ENCODE measurements at regions not wholly inside any gene's neighbourhood (a gene's known extent, or its start where the extent isn't known, plus 50 kb on each side); places are given as distances from the start of the nearest gene placed in this dataset.

- Histone ChIP-seq H3K4me3 (ENCODE audit: low read length) (no peak overlapping the region), H3K4me1 (ENCODE audit: control insufficient read depth, insufficient read depth, low read length) (no peaks in the 10 kb centered on the region), H3K9ac (ENCODE audit: low read length) (no peak overlapping the region), H3K9me3 (ENCODE audit: control insufficient read depth, low read length) (no peaks in the 10 kb centered on the region), H3K36me3 (ENCODE audit: control insufficient read depth, insufficient read depth, low read length, severe bottlenecking) (no peaks in the 10 kb centered on the region), H3K27me3 (replicated peaks; ENCODE audit: control insufficient read depth, insufficient read depth, low read length) (no peaks in the 10 kb centered on the region)
- no peak for DNase-seq (ENCODE audit: low read depth)
Measured at GRCh38 chr13:34124666-34125306, 306.8 kb downstream of the RFC3 start.

- no peak overlapping the region for H3K4me3 ChIP-seq (ENCODE audit: low read length)
- no peaks in the 10 kb centered on the region for H3K4me1 ChIP-seq (ENCODE audit: control insufficient read depth, insufficient read depth, low read length)
- H3K9me3 ChIP-seq (ENCODE audit: control insufficient read depth, low read length), result no peaks in the 10 kb centered on the region
- no peaks in the 10 kb centered on the region for H3K36me3 ChIP-seq (ENCODE audit: control insufficient read depth, insufficient read depth, low read length, severe bottlenecking)
- no peak overlapping the region for H3K9ac ChIP-seq (ENCODE audit: low read length)
- no peaks in the 10 kb centered on the region for H3K27me3 ChIP-seq (replicated peaks; ENCODE audit: control insufficient read depth, insufficient read depth, low read length)
- no peak for DNase-seq (ENCODE audit: low read depth)
Measured at GRCh38 chr13:34127523-34127922, 309.6 kb downstream of the RFC3 start.

- DNase-seq (ENCODE audit: low read depth), result peak; percentile 39
- Histone ChIP-seq H3K36me3 (ENCODE audit: control insufficient read depth, insufficient read depth, low read length, severe bottlenecking) (no peaks in the 10 kb centered on the region), H3K4me3 (ENCODE audit: low read length) (no peak overlapping the region), H3K9me3 (ENCODE audit: control insufficient read depth, low read length) (no peaks in the 10 kb centered on the region), H3K4me1 (ENCODE audit: control insufficient read depth, insufficient read depth, low read length) (no peaks in the 10 kb centered on the region), H3K27me3 (replicated peaks; ENCODE audit: control insufficient read depth, insufficient read depth, low read length) (no peaks in the 10 kb centered on the region), H3K9ac (ENCODE audit: low read length) (no peak overlapping the region)
Measured at GRCh38 chr13:34128661-34129060, 310.7 kb downstream of the RFC3 start.

GRCh38 chr13:34129436-34129835, 311.5 kb downstream of the RFC3 start:
- no peaks in the 10 kb centered on the region for H3K4me1 ChIP-seq (ENCODE audit: control insufficient read depth, insufficient read depth, low read length)
- H3K9ac ChIP-seq (ENCODE audit: low read length), result no peak overlapping the region
- DNase-seq (ENCODE audit: low read depth), result no peak
- no peaks in the 10 kb centered on the region for H3K36me3 ChIP-seq (ENCODE audit: control insufficient read depth, insufficient read depth, low read length, severe bottlenecking)
- H3K9me3 ChIP-seq (ENCODE audit: control insufficient read depth, low read length), result no peaks in the 10 kb centered on the region
- H3K27me3 ChIP-seq (replicated peaks; ENCODE audit: control insufficient read depth, insufficient read depth, low read length), result no peaks in the 10 kb centered on the region
- H3K4me3 ChIP-seq (ENCODE audit: low read length), result no peak overlapping the region

- no peaks in the 10 kb centered on the region for H3K27me3 ChIP-seq (replicated peaks; ENCODE audit: control insufficient read depth, insufficient read depth, low read length)
- H3K9ac ChIP-seq (ENCODE audit: low read length), result no peak overlapping the region
- DNase-seq (ENCODE audit: low read depth), result no peak
- no peaks in the 10 kb centered on the region for H3K4me1 ChIP-seq (ENCODE audit: control insufficient read depth, insufficient read depth, low read length)
- no peaks in the 10 kb centered on the region for H3K36me3 ChIP-seq (ENCODE audit: control insufficient read depth, insufficient read depth, low read length, severe bottlenecking)
- H3K9me3 ChIP-seq (ENCODE audit: control insufficient read depth, low read length), result peaks cover 10% of the 10 kb centered on the region
- H3K4me3 ChIP-seq (ENCODE audit: low read length), result no peak overlapping the region
Measured at GRCh38 chr13:34137200-34137599, 319.3 kb downstream of the RFC3 start.

GRCh38 chr13:34139660-34140227, 321.8 kb downstream of the RFC3 start:
- peaks cover 10% of the 10 kb centered on the region for H3K9me3 ChIP-seq (ENCODE audit: control insufficient read depth, low read length)
- no peaks in the 10 kb centered on the region for H3K36me3 ChIP-seq (ENCODE audit: control insufficient read depth, insufficient read depth, low read length, severe bottlenecking)
- DNase-seq (ENCODE audit: low read depth), result no peak
- H3K27me3 ChIP-seq (replicated peaks; ENCODE audit: control insufficient read depth, insufficient read depth, low read length), result no peaks in the 10 kb centered on the region
- no peak overlapping the region for H3K4me3 ChIP-seq (ENCODE audit: low read length)
- no peak overlapping the region for H3K9ac ChIP-seq (ENCODE audit: low read length)
- no peaks in the 10 kb centered on the region for H3K4me1 ChIP-seq (ENCODE audit: control insufficient read depth, insufficient read depth, low read length)

GRCh38 chr13:34143637-34144036, 325.7 kb downstream of the RFC3 start:
- Histone ChIP-seq H3K4me3 (ENCODE audit: low read length) (no peak overlapping the region), H3K36me3 (ENCODE audit: control insufficient read depth, insufficient read depth, low read length, severe bottlenecking) (no peaks in the 10 kb centered on the region), H3K27me3 (replicated peaks; ENCODE audit: control insufficient read depth, insufficient read depth, low read length) (no peaks in the 10 kb centered on the region), H3K4me1 (ENCODE audit: control insufficient read depth, insufficient read depth, low read length) (no peaks in the 10 kb centered on the region), H3K9ac (ENCODE audit: low read length) (no peak overlapping the region), H3K9me3 (ENCODE audit: control insufficient read depth, low read length) (no peaks in the 10 kb centered on the region)
- DNase-seq (ENCODE audit: low read depth), result no peak

GRCh38 chr13:34144142-34144541, 326.2 kb downstream of the RFC3 start:
- DNase-seq (ENCODE audit: low read depth), result no peak
- no peaks in the 10 kb centered on the region for H3K27me3 ChIP-seq (replicated peaks; ENCODE audit: control insufficient read depth, insufficient read depth, low read length)
- H3K9ac ChIP-seq (ENCODE audit: low read length), result no peak overlapping the region
- no peaks in the 10 kb centered on the region for H3K36me3 ChIP-seq (ENCODE audit: control insufficient read depth, insufficient read depth, low read length, severe bottlenecking)
- H3K4me1 ChIP-seq (ENCODE audit: control insufficient read depth, insufficient read depth, low read length), result no peaks in the 10 kb centered on the region
- no peak overlapping the region for H3K4me3 ChIP-seq (ENCODE audit: low read length)
- no peaks in the 10 kb centered on the region for H3K9me3 ChIP-seq (ENCODE audit: control insufficient read depth, low read length)

- no peak overlapping the region for H3K9ac ChIP-seq (ENCODE audit: low read length)
- no peak for DNase-seq (ENCODE audit: low read depth)
- no peaks in the 10 kb centered on the region for H3K27me3 ChIP-seq (replicated peaks; ENCODE audit: control insufficient read depth, insufficient read depth, low read length)
- H3K4me1 ChIP-seq (ENCODE audit: control insufficient read depth, insufficient read depth, low read length), result no peaks in the 10 kb centered on the region
- no peaks in the 10 kb centered on the region for H3K36me3 ChIP-seq (ENCODE audit: control insufficient read depth, insufficient read depth, low read length, severe bottlenecking)
- no peaks in the 10 kb centered on the region for H3K9me3 ChIP-seq (ENCODE audit: control insufficient read depth, low read length)
- H3K4me3 ChIP-seq (ENCODE audit: low read length), result no peak overlapping the region
Measured at GRCh38 chr13:34145061-34145460, 327.1 kb downstream of the RFC3 start.

GRCh38 chr13:34148359-34148758, 330.4 kb downstream of the RFC3 start:
- no peak for DNase-seq (ENCODE audit: low read depth)

GRCh38 chr13:34151885-34152284, 333.9 kb downstream of the RFC3 start:
- Histone ChIP-seq H3K4me1 (ENCODE audit: control insufficient read depth, insufficient read depth, low read length) (peaks cover 12% of the 10 kb centered on the region), H3K4me3 (ENCODE audit: low read length) (no peak overlapping the region), H3K27me3 (replicated peaks; ENCODE audit: control insufficient read depth, insufficient read depth, low read length) (no peaks in the 10 kb centered on the region), H3K36me3 (ENCODE audit: control insufficient read depth, insufficient read depth, low read length, severe bottlenecking) (no peaks in the 10 kb centered on the region), H3K9ac (ENCODE audit: low read length) (no peak overlapping the region), H3K9me3 (ENCODE audit: control insufficient read depth, low read length) (no peaks in the 10 kb centered on the region)
- no peak for DNase-seq (ENCODE audit: low read depth)

More at GRCh38 chr13:34148359-34148758, 330.4 kb downstream of the RFC3 start:
- Histone ChIP-seq H3K36me3 (ENCODE audit: control insufficient read depth, insufficient read depth, low read length, severe bottlenecking) (no peaks in the 10 kb centered on the region), H3K27me3 (replicated peaks; ENCODE audit: control insufficient read depth, insufficient read depth, low read length) (no peaks in the 10 kb centered on the region), H3K4me3 (ENCODE audit: low read length) (no peak overlapping the region), H3K4me1 (ENCODE audit: control insufficient read depth, insufficient read depth, low read length) (no peaks in the 10 kb centered on the region), H3K9ac (ENCODE audit: low read length) (no peak overlapping the region), H3K9me3 (ENCODE audit: control insufficient read depth, low read length) (no peaks in the 10 kb centered on the region)

GRCh38 chr13:34152409-34152808, 334.5 kb downstream of the RFC3 start:
- no peak overlapping the region for H3K9ac ChIP-seq (ENCODE audit: low read length)
- no peak overlapping the region for H3K4me3 ChIP-seq (ENCODE audit: low read length)
- peaks cover 17% of the 10 kb centered on the region for H3K4me1 ChIP-seq (ENCODE audit: control insufficient read depth, insufficient read depth, low read length)
- no peaks in the 10 kb centered on the region for H3K27me3 ChIP-seq (replicated peaks; ENCODE audit: control insufficient read depth, insufficient read depth, low read length)
- H3K36me3 ChIP-seq (ENCODE audit: control insufficient read depth, insufficient read depth, low read length, severe bottlenecking), result no peaks in the 10 kb centered on the region
- H3K9me3 ChIP-seq (ENCODE audit: control insufficient read depth, low read length), result no peaks in the 10 kb centered on the region
- DNase-seq (ENCODE audit: low read depth), result no peak

All from adipocyte (in vitro differentiated cells).